ENCODE measurements at regions not wholly inside any gene's neighbourhood (a gene's known extent, or its start where the extent isn't known, plus 50 kb on each side); places are given as distances from the start of the nearest gene placed in this dataset.

- Histone ChIP-seq H3K27ac (replicated peaks) (no peak overlapping the region), H3K27me3 (ENCODE audit: insufficient read depth, poor library complexity, severe bottlenecking) (no peaks in the 10 kb centered on the region), H3K4me3 (replicated peaks; ENCODE audit: insufficient read depth, low read length) (no peak overlapping the region)
- no peak for DNase-seq (ENCODE audit: low read depth in 1 of 2, low spot score in 1 of 2)
- TF ChIP-seq POLR2AphosphoS5 (IDR thresholded peaks at IDR 0.05; ENCODE audit: low read depth) (no peak), CTCF (IDR thresholded peaks at IDR 0.05; ENCODE audit: insufficient read depth, low read length) (no peak), SPI1 (IDR thresholded peaks at IDR 0.05; ENCODE audit: borderline replicate concordance, low read depth) (no peak), REST (IDR thresholded peaks at IDR 0.05; ENCODE audit: insufficient replicate concordance, low read depth) (no peak), GABPA (IDR thresholded peaks at IDR 0.05; ENCODE audit: low read depth) (no peak)
These were observed 138.5 kb upstream of the SOX4 start for GRCh38 chr6:21455071-21455470.

GRCh38 chr6:21457647-21458046, 135.9 kb upstream of the SOX4 start:
- H3K27me3 ChIP-seq (ENCODE audit: insufficient read depth, poor library complexity, severe bottlenecking) = no peaks in the 10 kb centered on the region
- no peak overlapping the region for H3K4me3 ChIP-seq (replicated peaks; ENCODE audit: insufficient read depth, low read length)
- no peak for DNase-seq (ENCODE audit: low read depth in 1 of 2, low spot score in 1 of 2)
- TF ChIP-seq POLR2AphosphoS5 (IDR thresholded peaks at IDR 0.05; ENCODE audit: low read depth) = no peak
- TF ChIP-seq REST (IDR thresholded peaks at IDR 0.05; ENCODE audit: insufficient replicate concordance, low read depth) = no peak
- no peak for TF ChIP-seq SPI1 (IDR thresholded peaks at IDR 0.05; ENCODE audit: borderline replicate concordance, low read depth)
- TF ChIP-seq GABPA (IDR thresholded peaks at IDR 0.05; ENCODE audit: low read depth) = no peak
- TF ChIP-seq CTCF (IDR thresholded peaks at IDR 0.05; ENCODE audit: insufficient read depth, low read length) = no peak
- H3K27ac ChIP-seq (replicated peaks) = no peak overlapping the region

- no peak for TF ChIP-seq CTCF (IDR thresholded peaks at IDR 0.05; ENCODE audit: insufficient read depth, low read length)
- no peak for TF ChIP-seq REST (IDR thresholded peaks at IDR 0.05; ENCODE audit: insufficient replicate concordance, low read depth)
- TF ChIP-seq GABPA (IDR thresholded peaks at IDR 0.05; ENCODE audit: low read depth) = no peak
- TF ChIP-seq POLR2AphosphoS5 (IDR thresholded peaks at IDR 0.05; ENCODE audit: low read depth) = no peak
- no peak for TF ChIP-seq SPI1 (IDR thresholded peaks at IDR 0.05; ENCODE audit: borderline replicate concordance, low read depth)
- no peak for DNase-seq (ENCODE audit: low read depth in 1 of 2, low spot score in 1 of 2)
- Histone ChIP-seq H3K27ac (replicated peaks) (no peak overlapping the region), H3K27me3 (ENCODE audit: insufficient read depth, poor library complexity, severe bottlenecking) (no peaks in the 10 kb centered on the region), H3K4me3 (replicated peaks; ENCODE audit: insufficient read depth, low read length) (no peak overlapping the region)
These were observed 133.9 kb upstream of the SOX4 start for GRCh38 chr6:21459641-21460040.

All from HL-60 (cell line).